ENCODE measurements at regions not wholly inside any gene's neighbourhood (a gene's known extent, or its start where the extent isn't known, plus 50 kb on each side); places are given as distances from the start of the nearest gene placed in this dataset.

- TF ChIP-seq CTCF (conservative IDR thresholded peaks at IDR 0.05; ENCODE audit: low read depth in 2 of 2) (no peak), JUNB (IDR thresholded peaks at IDR 0.05; ENCODE audit: unreplicated experiment) (no peak), ETS1 (IDR thresholded peaks at IDR 0.05) (no peak), EZH2 (IDR thresholded peaks at IDR 0.05; ENCODE audit: low read depth, unreplicated experiment) (no peak), POLR2AphosphoS5 (IDR thresholded peaks at IDR 0.05; ENCODE audit: low read depth) (no peak), REST (IDR thresholded peaks at IDR 0.05; ENCODE audit: unreplicated experiment) (no peak), STAT1 (IDR thresholded peaks at IDR 0.05; ENCODE audit: unreplicated experiment) (no peak), NANOG (IDR thresholded peaks at IDR 0.05; ENCODE audit: borderline replicate concordance) (no peak), CREB1 (CRISPR knock-in tag; IDR thresholded peaks at IDR 0.05; ENCODE audit: low read depth) (no peak), ZNF114 (CRISPR knock-in tag; IDR thresholded peaks at IDR 0.05) (no peak), ZNF331 (CRISPR knock-in tag; IDR thresholded peaks at IDR 0.05; ENCODE audit: low read depth) (no peak), EZH2phosphoT487 (IDR thresholded peaks at IDR 0.05; ENCODE audit: unreplicated experiment) (no peak)
- TF ChIP-seq, protein P1, sequence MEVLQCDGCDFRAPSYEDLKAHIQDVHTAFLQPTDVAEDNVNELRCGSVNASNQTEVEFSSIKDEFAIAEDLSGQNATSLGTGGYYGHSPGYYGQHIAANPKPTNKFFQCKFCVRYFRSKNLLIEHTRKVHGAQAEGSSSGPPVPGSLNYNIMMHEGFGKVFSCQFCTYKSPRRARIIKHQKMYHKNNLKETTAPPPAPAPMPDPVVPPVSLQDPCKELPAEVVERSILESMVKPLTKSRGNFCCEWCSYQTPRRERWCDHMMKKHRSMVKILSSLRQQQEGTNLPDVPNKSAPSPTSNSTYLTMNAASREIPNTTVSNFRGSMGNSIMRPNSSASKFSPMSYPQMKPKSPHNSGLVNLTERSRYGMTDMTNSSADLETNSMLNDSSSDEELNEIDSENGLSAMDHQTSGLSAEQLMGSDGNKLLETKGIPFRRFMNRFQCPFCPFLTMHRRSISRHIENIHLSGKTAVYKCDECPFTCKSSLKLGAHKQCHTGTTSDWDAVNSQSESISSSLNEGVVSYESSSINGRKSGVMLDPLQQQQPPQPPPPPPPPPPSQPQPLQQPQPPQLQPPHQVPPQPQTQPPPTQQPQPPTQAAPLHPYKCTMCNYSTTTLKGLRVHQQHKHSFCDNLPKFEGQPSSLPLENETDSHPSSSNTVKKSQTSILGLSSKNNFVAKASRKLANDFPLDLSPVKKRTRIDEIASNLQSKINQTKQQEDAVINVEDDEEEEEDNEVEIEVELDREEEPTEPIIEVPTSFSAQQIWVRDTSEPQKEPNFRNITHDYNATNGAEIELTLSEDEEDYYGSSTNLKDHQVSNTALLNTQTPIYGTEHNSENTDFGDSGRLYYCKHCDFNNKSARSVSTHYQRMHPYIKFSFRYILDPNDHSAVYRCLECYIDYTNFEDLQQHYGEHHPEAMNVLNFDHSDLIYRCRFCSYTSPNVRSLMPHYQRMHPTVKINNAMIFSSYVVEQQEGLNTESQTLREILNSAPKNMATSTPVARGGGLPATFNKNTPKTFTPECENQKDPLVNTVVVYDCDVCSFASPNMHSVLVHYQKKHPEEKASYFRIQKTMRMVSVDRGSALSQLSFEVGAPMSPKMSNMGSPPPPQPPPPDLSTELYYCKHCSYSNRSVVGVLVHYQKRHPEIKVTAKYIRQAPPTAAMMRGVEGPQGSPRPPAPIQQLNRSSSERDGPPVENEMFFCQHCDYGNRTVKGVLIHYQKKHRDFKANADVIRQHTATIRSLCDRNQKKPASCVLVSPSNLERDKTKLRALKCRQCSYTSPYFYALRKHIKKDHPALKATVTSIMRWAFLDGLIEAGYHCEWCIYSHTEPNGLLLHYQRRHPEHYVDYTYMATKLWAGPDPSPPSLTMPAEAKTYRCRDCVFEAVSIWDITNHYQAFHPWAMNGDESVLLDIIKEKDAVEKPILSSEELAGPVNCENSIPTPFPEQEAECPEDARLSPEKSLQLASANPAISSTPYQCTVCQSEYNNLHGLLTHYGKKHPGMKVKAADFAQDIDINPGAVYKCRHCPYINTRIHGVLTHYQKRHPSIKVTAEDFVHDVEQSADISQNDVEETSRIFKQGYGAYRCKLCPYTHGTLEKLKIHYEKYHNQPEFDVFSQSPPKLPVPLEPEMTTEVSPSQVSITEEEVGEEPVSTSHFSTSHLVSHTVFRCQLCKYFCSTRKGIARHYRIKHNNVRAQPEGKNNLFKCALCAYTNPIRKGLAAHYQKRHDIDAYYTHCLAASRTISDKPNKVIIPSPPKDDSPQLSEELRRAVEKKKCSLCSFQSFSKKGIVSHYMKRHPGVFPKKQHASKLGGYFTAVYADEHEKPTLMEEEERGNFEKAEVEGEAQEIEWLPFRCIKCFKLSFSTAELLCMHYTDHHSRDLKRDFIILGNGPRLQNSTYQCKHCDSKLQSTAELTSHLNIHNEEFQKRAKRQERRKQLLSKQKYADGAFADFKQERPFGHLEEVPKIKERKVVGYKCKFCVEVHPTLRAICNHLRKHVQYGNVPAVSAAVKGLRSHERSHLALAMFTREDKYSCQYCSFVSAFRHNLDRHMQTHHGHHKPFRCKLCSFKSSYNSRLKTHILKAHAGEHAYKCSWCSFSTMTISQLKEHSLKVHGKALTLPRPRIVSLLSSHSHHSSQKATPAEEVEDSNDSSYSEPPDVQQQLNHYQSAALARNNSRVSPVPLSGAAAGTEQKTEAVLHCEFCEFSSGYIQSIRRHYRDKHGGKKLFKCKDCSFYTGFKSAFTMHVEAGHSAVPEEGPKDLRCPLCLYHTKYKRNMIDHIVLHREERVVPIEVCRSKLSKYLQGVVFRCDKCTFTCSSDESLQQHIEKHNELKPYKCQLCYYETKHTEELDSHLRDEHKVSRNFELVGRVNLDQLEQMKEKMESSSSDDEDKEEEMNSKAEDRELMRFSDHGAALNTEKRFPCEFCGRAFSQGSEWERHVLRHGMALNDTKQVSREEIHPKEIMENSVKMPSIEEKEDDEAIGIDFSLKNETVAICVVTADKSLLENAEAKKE (CRISPR knock-in tag; IDR thresholded peaks at IDR 0.05) = no peak
- H3K27ac Mint-ChIP-seq = no peak overlapping the region
- no peak for ATAC-seq
- Histone ChIP-seq H4K20me1 (replicated peaks; ENCODE audit: insufficient read depth) (no peaks in the 10 kb centered on the region), H3K36me3 (ENCODE audit: insufficient read depth) (no peaks in the 10 kb centered on the region), H3K4me1 (ENCODE audit: insufficient read depth) (peaks cover 13% of the 10 kb centered on the region), H3K79me2 (replicated peaks; ENCODE audit: insufficient read depth) (no peaks in the 10 kb centered on the region), H3K27ac (ENCODE audit: low read depth) (no peak overlapping the region), H3K27me3 (ENCODE audit: insufficient read depth) (no peaks in the 10 kb centered on the region), H3F3A (replicated peaks; ENCODE audit: low read depth) (no peaks in the 10 kb centered on the region), H3K4me2 (no peak overlapping the region), H3K4me3 (no peak overlapping the region), H3K9me2 (ENCODE audit: insufficient read depth) (no peaks in the 10 kb centered on the region), H2AFZ (0 out of 2 replicates have a peak overlapping the region, but pooled peaks have one; percentile 54)
- no peaks in the 10 kb centered on the region for H3K9me3 Mint-ChIP-seq
- DNase-seq (ENCODE audit: low spot score) = no peak
- peaks cover 21% of the 10 kb centered on the region for H3K4me1 Mint-ChIP-seq
- H3K27me3 Mint-ChIP-seq (ENCODE audit: insufficient read depth, low read depth, poor library complexity) = peaks cover 10% of the 10 kb centered on the region
- no peak overlapping the region for H3K4me3 Mint-ChIP-seq
- no peaks in the 10 kb centered on the region for H3K36me3 Mint-ChIP-seq (ENCODE audit: low read depth)
Measured at GRCh38 chr12:4111010-4111409, 162.6 kb upstream of the CCND2 start.

Data from GM23338 (cell line).